ENCODE measurements at regions not wholly inside any gene's neighbourhood (a gene's known extent, or its start where the extent isn't known, plus 50 kb on each side); places are given as distances from the start of the nearest gene placed in this dataset.

GRCh38 chr6:140970485-140970884, 1162.2 kb upstream of the GJE1 start:
- H3K4me3 ChIP-seq, result no peak overlapping the region
- in situ Hi-C loops (cut with MboI; ENCODE audit: low sequenced_read_pairs), result no loop called here
- H3K4me1 ChIP-seq, result no peaks in the 10 kb centered on the region
- no peaks in the 10 kb centered on the region for H3K36me3 ChIP-seq (replicated peaks)
- H3K9me3 ChIP-seq, result no peaks in the 10 kb centered on the region
- H3K27me3 ChIP-seq (ENCODE audit: low read depth), result no peaks in the 10 kb centered on the region
- no peak for DNase-seq (ENCODE audit: low spot score in 2 of 2)

GRCh38 chr6:140968062-140968461, 1164.7 kb upstream of the GJE1 start:
- in situ Hi-C loops (cut with MboI; ENCODE audit: low sequenced_read_pairs), result no loop called here
- Histone ChIP-seq H3K9me3 (no peaks in the 10 kb centered on the region), H3K36me3 (replicated peaks) (no peaks in the 10 kb centered on the region), H3K4me1 (no peaks in the 10 kb centered on the region), H3K27me3 (ENCODE audit: low read depth) (no peaks in the 10 kb centered on the region), H3K4me3 (no peak overlapping the region)
- no peak for DNase-seq (ENCODE audit: low spot score in 2 of 2)

GRCh38 chr6:140966676-140967075, 1166.0 kb upstream of the GJE1 start:
- H3K4me1 ChIP-seq, result no peaks in the 10 kb centered on the region
- in situ Hi-C loops (cut with MboI; ENCODE audit: low sequenced_read_pairs), result no loop called here
- H3K36me3 ChIP-seq (replicated peaks), result no peaks in the 10 kb centered on the region
- no peak for DNase-seq (ENCODE audit: low spot score in 2 of 2)
- no peak overlapping the region for H3K4me3 ChIP-seq
- no peaks in the 10 kb centered on the region for H3K27me3 ChIP-seq (ENCODE audit: low read depth)
- H3K9me3 ChIP-seq, result no peaks in the 10 kb centered on the region

- in situ Hi-C loops (cut with MboI; ENCODE audit: low sequenced_read_pairs), result no loop called here
- H3K27me3 ChIP-seq (ENCODE audit: low read depth), result no peaks in the 10 kb centered on the region
- no peak for DNase-seq (ENCODE audit: low spot score in 2 of 2)
- H3K36me3 ChIP-seq (replicated peaks), result no peaks in the 10 kb centered on the region
- H3K9me3 ChIP-seq, result no peaks in the 10 kb centered on the region
- no peak overlapping the region for H3K4me3 ChIP-seq
- no peaks in the 10 kb centered on the region for H3K4me1 ChIP-seq
These were observed 1172.2 kb upstream of the GJE1 start for GRCh38 chr6:140960566-140960965.

- no peaks in the 10 kb centered on the region for H3K36me3 ChIP-seq (replicated peaks)
- H3K4me3 ChIP-seq, result no peak overlapping the region
- in situ Hi-C loops (cut with MboI; ENCODE audit: low sequenced_read_pairs), result no loop called here
- DNase-seq (ENCODE audit: low spot score in 2 of 2), result no peak
- no peaks in the 10 kb centered on the region for H3K27me3 ChIP-seq (ENCODE audit: low read depth)
- no peaks in the 10 kb centered on the region for H3K9me3 ChIP-seq
- no peaks in the 10 kb centered on the region for H3K4me1 ChIP-seq
These were observed 1175.3 kb upstream of the GJE1 start for GRCh38 chr6:140957386-140957785.

GRCh38 chr6:140956571-140957369, 1176.0 kb upstream of the GJE1 start:
- Histone ChIP-seq H3K36me3 (replicated peaks) (no peaks in the 10 kb centered on the region), H3K4me3 (no peak overlapping the region), H3K27me3 (ENCODE audit: low read depth) (no peaks in the 10 kb centered on the region), H3K4me1 (no peaks in the 10 kb centered on the region), H3K9me3 (no peaks in the 10 kb centered on the region)
- in situ Hi-C loops (cut with MboI; ENCODE audit: low sequenced_read_pairs), result no loop called here
- DNase-seq (ENCODE audit: low spot score in 2 of 2), result no peak

GRCh38 chr6:140940251-140940925, 1192.3 kb upstream of the GJE1 start:
- no peak for DNase-seq (ENCODE audit: low spot score in 2 of 2)
- Histone ChIP-seq H3K36me3 (replicated peaks) (no peaks in the 10 kb centered on the region), H3K27me3 (ENCODE audit: low read depth) (no peaks in the 10 kb centered on the region), H3K4me3 (no peak overlapping the region), H3K4me1 (no peaks in the 10 kb centered on the region), H3K9me3 (peaks cover 2% of the 10 kb centered on the region; the same call in 1 of the 2 replicates)
- in situ Hi-C loops (cut with MboI; ENCODE audit: low sequenced_read_pairs), result no loop called here

GRCh38 chr6:140932909-140933308, 1199.8 kb upstream of the GJE1 start:
- no peak for DNase-seq (ENCODE audit: low spot score in 2 of 2)
- in situ Hi-C loops (cut with MboI; ENCODE audit: low sequenced_read_pairs), result no loop called here
- no peaks in the 10 kb centered on the region for H3K27me3 ChIP-seq (ENCODE audit: low read depth)
- H3K4me3 ChIP-seq, result no peak overlapping the region
- H3K36me3 ChIP-seq (replicated peaks), result no peaks in the 10 kb centered on the region
- H3K4me1 ChIP-seq, result peaks cover 4% of the 10 kb centered on the region
- H3K9me3 ChIP-seq, result no peaks in the 10 kb centered on the region

- Histone ChIP-seq H3K9me3 (no peaks in the 10 kb centered on the region), H3K36me3 (replicated peaks) (no peaks in the 10 kb centered on the region), H3K4me1 (peaks cover 4% of the 10 kb centered on the region), H3K27me3 (ENCODE audit: low read depth) (no peaks in the 10 kb centered on the region), H3K4me3 (no peak overlapping the region)
- in situ Hi-C loops (cut with MboI; ENCODE audit: low sequenced_read_pairs), result no loop called here
- no peak for DNase-seq (ENCODE audit: low spot score in 2 of 2)
These were observed 1201.1 kb upstream of the GJE1 start for GRCh38 chr6:140931581-140931980.

GRCh38 chr6:140929121-140929520, 1203.6 kb upstream of the GJE1 start:
- no peak for DNase-seq (ENCODE audit: low spot score in 2 of 2)
- Histone ChIP-seq H3K36me3 (replicated peaks) (no peaks in the 10 kb centered on the region), H3K9me3 (no peaks in the 10 kb centered on the region), H3K4me1 (peaks cover 4% of the 10 kb centered on the region), H3K27me3 (ENCODE audit: low read depth) (no peaks in the 10 kb centered on the region), H3K4me3 (no peak overlapping the region)
- in situ Hi-C loops (cut with MboI; ENCODE audit: low sequenced_read_pairs), result no loop called here

- no peak overlapping the region for H3K4me3 ChIP-seq
- H3K27me3 ChIP-seq (ENCODE audit: low read depth), result no peaks in the 10 kb centered on the region
- no peaks in the 10 kb centered on the region for H3K9me3 ChIP-seq
- H3K36me3 ChIP-seq (replicated peaks), result no peaks in the 10 kb centered on the region
- in situ Hi-C loops (cut with MboI; ENCODE audit: low sequenced_read_pairs), result no loop called here
- H3K4me1 ChIP-seq, result no peaks in the 10 kb centered on the region
- no peak for DNase-seq (ENCODE audit: low spot score in 2 of 2)
These were observed 1209.7 kb upstream of the GJE1 start for GRCh38 chr6:140923048-140923447.

GRCh38 chr6:140921366-140922226, 1211.1 kb upstream of the GJE1 start:
- in situ Hi-C loops (cut with MboI; ENCODE audit: low sequenced_read_pairs), result no loop called here
- no peaks in the 10 kb centered on the region for H3K9me3 ChIP-seq
- H3K27me3 ChIP-seq (ENCODE audit: low read depth), result no peaks in the 10 kb centered on the region
- H3K4me3 ChIP-seq, result no peak overlapping the region
- no peaks in the 10 kb centered on the region for H3K36me3 ChIP-seq (replicated peaks)
- DNase-seq (ENCODE audit: low spot score in 2 of 2), result peak; percentile 52 to 68
- H3K4me1 ChIP-seq, result no peaks in the 10 kb centered on the region

GRCh38 chr6:140917911-140918310, 1214.8 kb upstream of the GJE1 start:
- Histone ChIP-seq H3K4me1 (no peaks in the 10 kb centered on the region), H3K36me3 (replicated peaks) (no peaks in the 10 kb centered on the region), H3K9me3 (no peaks in the 10 kb centered on the region), H3K27me3 (ENCODE audit: low read depth) (no peaks in the 10 kb centered on the region), H3K4me3 (no peak overlapping the region)
- in situ Hi-C loops (cut with MboI; ENCODE audit: low sequenced_read_pairs), result no loop called here
- DNase-seq (ENCODE audit: low spot score in 2 of 2), result no peak

GRCh38 chr6:140915551-140915950, 1217.2 kb upstream of the GJE1 start:
- H3K36me3 ChIP-seq (replicated peaks), result no peaks in the 10 kb centered on the region
- no peak overlapping the region for H3K4me3 ChIP-seq
- in situ Hi-C loops (cut with MboI; ENCODE audit: low sequenced_read_pairs), result no loop called here
- H3K4me1 ChIP-seq, result no peaks in the 10 kb centered on the region
- DNase-seq (ENCODE audit: low spot score in 2 of 2), result no peak
- no peaks in the 10 kb centered on the region for H3K27me3 ChIP-seq (ENCODE audit: low read depth)
- no peaks in the 10 kb centered on the region for H3K9me3 ChIP-seq
